Nephron progenitor cell (in vitro differentiated cells): ENCODE measurements at regions not wholly inside any gene's neighbourhood (a gene's known extent, or its start where the extent isn't known, plus 50 kb on each side); places are given as distances from the start of the nearest gene placed in this dataset.
"Not testable (repeated sequence)": the region's sequence is repeated elsewhere in the genome, so short reads cannot be mapped to it uniquely, and the experiment has no call there.

Source experiments
- DNase-seq: peaks from one replicate; pipeline ENCODE4 v3.0.0; 2021
- H3K27ac Mint-ChIP-seq: 2 replicates; pipeline ENCODE4 v1.8.0; 2021; ENCODE audit warnings: mild to moderate bottlenecking, moderate library complexity, mixed read lengths
- H3K27me3 Mint-ChIP-seq: 2 replicates; pipeline ENCODE4 v1.8.0; 2021; ENCODE audit warnings: mild to moderate bottlenecking, low read depth, mixed read lengths; ENCODE audit not compliant: poor library complexity
- H3K36me3 Mint-ChIP-seq: 2 replicates; pipeline ENCODE4 v1.8.0; 2021; ENCODE audit warnings: low read depth, mixed read lengths
- H3K4me1 Mint-ChIP-seq: 2 replicates; pipeline ENCODE4 v1.8.0; 2021; ENCODE audit warnings: mixed read lengths
- H3K4me3 Mint-ChIP-seq: 2 replicates; pipeline ENCODE4 v1.8.0; 2021; ENCODE audit warnings: mild to moderate bottlenecking, moderate library complexity, mixed read lengths
- H3K9me3 Mint-ChIP-seq: 2 replicates; pipeline ENCODE4 v1.8.0; 2021; ENCODE audit warnings: mild to moderate bottlenecking, moderate library complexity, mixed read lengths
- TF ChIP-seq, protein P1 (sequence below): fragments of 200-600 bp; sonication (generic); IDR thresholded peaks from 2 replicates; pipeline ENCODE4 v1.5.0; 2021; ENCODE audit warnings: antibody characterized with exemption

DNA sequence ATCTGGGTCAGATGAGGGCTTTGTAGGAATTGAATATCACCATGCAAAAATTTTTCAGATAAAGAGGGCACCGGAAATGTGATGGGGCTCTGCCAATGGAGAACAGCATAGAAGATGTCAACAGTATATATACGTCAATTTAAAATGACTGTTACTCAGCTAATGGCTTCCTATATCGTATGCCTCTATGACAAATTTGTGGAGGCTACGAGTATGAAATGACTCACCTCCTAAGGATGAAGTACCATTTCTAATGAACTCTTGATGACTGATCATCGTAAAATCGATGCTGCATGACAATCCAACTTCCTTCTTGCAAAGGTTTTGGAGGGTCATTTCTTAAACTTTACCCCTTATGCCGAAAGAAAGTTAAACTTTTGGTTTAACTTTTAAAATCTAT, 450.3 kb upstream of the ZP4 start:
- H3K9me3 Mint-ChIP-seq: peaks cover 12% of the 10 kb centered on the region
- no peak overlapping the region for H3K4me3 Mint-ChIP-seq
- H3K27ac Mint-ChIP-seq: no peak overlapping the region
- no peak for DNase-seq
- H3K36me3 Mint-ChIP-seq: no peaks in the 10 kb centered on the region
- no peaks in the 10 kb centered on the region for H3K27me3 Mint-ChIP-seq
- peaks cover 5% of the 10 kb centered on the region for H3K4me1 Mint-ChIP-seq
- TF ChIP-seq, protein P1, sequence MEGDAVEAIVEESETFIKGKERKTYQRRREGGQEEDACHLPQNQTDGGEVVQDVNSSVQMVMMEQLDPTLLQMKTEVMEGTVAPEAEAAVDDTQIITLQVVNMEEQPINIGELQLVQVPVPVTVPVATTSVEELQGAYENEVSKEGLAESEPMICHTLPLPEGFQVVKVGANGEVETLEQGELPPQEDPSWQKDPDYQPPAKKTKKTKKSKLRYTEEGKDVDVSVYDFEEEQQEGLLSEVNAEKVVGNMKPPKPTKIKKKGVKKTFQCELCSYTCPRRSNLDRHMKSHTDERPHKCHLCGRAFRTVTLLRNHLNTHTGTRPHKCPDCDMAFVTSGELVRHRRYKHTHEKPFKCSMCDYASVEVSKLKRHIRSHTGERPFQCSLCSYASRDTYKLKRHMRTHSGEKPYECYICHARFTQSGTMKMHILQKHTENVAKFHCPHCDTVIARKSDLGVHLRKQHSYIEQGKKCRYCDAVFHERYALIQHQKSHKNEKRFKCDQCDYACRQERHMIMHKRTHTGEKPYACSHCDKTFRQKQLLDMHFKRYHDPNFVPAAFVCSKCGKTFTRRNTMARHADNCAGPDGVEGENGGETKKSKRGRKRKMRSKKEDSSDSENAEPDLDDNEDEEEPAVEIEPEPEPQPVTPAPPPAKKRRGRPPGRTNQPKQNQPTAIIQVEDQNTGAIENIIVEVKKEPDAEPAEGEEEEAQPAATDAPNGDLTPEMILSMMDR: no peak

DNA sequence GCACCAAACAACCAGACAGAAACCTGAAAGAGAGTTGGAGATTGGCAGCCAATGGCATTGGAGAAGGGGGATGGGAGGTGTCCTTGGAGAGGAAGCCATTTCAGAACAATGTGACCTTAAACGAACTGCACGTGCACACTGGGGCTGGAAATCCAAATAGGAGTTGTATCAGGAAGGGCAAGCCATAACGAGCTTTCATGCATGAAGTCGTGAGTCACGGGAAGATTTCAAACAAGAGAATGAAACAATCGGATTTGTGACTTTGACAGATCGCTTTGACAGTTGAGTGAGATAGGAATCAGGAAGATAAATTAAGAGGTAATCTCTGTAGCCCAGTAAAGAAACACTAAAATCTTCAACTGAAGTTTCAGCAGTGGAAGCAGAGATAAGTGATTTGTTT, 445.8 kb upstream of the ZP4 start:
- Mint-ChIP-seq H3K4me1 (peaks cover 5% of the 10 kb centered on the region), H3K36me3 (no peaks in the 10 kb centered on the region), H3K27ac (no peak overlapping the region), H3K27me3 (no peaks in the 10 kb centered on the region), H3K9me3 (peaks cover 12% of the 10 kb centered on the region), H3K4me3 (no peak overlapping the region)
- no peak for DNase-seq
- TF ChIP-seq, protein P1: no peak

DNA sequence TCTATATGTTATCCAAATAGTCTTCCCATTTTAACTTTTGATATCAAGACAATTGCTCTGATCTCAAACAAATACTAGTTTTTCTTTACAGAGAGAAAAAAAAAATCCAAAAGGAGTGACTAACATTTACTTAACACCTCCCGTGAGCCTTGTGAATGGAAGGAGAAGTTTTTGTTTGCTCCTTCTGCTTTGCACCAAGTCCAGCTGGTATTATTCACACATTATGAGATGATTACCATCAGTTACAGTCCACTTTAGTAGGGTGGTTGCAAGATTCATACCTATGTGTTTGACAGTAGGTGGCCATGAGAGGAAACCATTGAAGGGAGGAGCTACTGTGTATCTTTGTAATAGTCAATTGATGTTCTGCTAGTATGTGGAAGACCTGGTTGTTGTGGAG, 443.4 kb upstream of the ZP4 start:
- DNase-seq: no peak
- Mint-ChIP-seq H3K4me3 (no peak overlapping the region), H3K4me1 (peaks cover 5% of the 10 kb centered on the region), H3K36me3 (no peaks in the 10 kb centered on the region), H3K9me3 (peaks cover 12% of the 10 kb centered on the region), H3K27ac (no peak overlapping the region), H3K27me3 (peaks cover 8% of the 10 kb centered on the region)
- TF ChIP-seq, protein P1: no peak

DNA sequence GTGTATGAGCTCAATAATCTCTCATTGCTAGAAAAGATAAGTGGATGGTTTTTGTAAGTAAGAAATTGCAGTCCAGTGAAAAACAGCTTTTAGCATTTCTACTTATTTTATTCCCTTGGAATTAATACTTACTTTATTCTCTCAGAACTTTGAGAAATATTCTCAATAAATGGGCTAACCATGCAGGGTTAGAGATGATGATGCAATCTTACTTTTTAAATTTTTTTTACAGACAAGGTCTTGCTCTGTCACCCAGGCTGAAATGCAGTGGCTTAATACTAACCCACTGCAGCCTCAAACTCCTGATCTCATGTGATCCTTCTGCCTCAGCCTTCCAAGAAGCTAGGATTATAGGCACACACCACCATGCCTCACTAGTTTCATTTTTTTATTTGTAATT, 440.8 kb upstream of the ZP4 start:
- H3K27me3 Mint-ChIP-seq: peaks cover 8% of the 10 kb centered on the region
- TF ChIP-seq, protein P1: no peak

DNA sequence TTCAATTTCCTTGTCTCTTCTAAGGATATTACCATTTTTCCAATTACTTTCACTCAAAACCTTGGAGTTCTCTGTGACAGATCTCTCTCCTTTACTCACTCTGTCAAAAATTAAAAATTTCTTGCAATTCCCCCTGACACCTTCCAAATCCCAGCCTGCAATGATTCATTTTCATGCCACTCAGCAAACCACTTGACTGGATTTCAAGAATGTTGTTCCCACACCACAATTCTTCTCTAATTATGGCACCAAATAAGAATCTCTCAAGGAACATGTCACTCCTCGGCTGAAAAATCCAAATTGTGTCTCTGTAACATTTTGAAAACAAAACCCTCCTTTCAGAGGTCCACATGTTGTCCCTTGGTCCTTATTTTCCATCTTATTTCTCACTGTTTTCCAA, 438.9 kb upstream of the ZP4 start:
- H3K36me3 Mint-ChIP-seq: peaks cover 5% of the 10 kb centered on the region
- DNase-seq: no peak
- peaks cover 23% of the 10 kb centered on the region for H3K9me3 Mint-ChIP-seq
- no peaks in the 10 kb centered on the region for H3K4me1 Mint-ChIP-seq
- H3K4me3 Mint-ChIP-seq: no peak overlapping the region
- TF ChIP-seq, protein P1: no peak
- peaks cover 8% of the 10 kb centered on the region for H3K27me3 Mint-ChIP-seq
- H3K27ac Mint-ChIP-seq: no peak overlapping the region

More for the DNA sequence above, 440.8 kb upstream of the ZP4 start:
- Mint-ChIP-seq H3K4me3 (no peak overlapping the region), H3K9me3 (peaks cover 12% of the 10 kb centered on the region), H3K4me1 (peaks cover 4% of the 10 kb centered on the region), H3K27ac (no peak overlapping the region), H3K36me3 (no peaks in the 10 kb centered on the region)
- no peak for DNase-seq

DNA sequence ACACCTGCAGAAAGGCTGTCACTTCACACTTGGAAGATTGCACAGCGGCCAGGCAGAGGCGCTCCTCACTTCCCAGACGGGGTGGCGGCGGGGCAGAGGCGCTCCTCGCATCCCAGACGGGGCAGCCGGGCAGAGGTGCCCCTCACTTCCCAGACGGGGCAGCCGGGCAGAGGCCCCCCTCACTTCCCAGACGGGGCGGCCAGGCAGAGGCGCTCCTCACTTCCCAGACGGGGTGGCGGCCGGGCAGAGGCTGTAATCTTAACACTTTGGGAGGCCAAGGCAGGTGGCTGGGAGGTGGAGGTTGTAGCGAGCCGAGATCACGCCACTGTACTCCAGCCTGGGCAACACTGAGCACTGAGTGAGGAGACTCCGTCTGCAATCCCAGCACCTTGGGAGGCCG, 436.3 kb upstream of the ZP4 start:
- not testable (repeated sequence) for H3K27ac Mint-ChIP-seq, H3K36me3 Mint-ChIP-seq, H3K4me3 Mint-ChIP-seq, H3K4me1 Mint-ChIP-seq, H3K27me3 Mint-ChIP-seq, DNase-seq
- H3K9me3 Mint-ChIP-seq: peaks cover 23% of the 10 kb centered on the region

DNA sequence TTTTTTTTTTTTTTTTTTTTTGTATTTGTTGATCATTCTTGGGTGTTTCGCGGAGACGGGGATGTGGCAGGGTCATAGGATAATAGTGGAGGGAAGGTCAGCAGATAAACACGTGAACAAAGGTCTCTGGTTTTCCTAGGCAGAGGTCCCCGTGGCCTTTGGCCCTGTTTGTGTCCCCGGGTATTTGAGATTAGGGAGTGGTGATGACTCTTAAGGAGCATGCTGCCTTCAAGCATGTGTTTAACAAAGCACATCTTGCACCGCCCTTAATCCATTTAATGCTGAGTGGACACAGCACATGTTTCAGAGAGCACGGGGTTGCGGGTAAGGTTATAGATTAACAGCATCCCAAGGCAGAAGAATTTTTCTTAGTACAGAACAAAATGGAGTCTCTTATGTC, 435.8 kb upstream of the ZP4 start:
- peaks cover 23% of the 10 kb centered on the region for H3K9me3 Mint-ChIP-seq
- H3K4me3 Mint-ChIP-seq, DNase-seq, H3K36me3 Mint-ChIP-seq, H3K27me3 Mint-ChIP-seq, H3K27ac Mint-ChIP-seq, H3K4me1 Mint-ChIP-seq: not testable (repeated sequence)
